Panc1 (cell line): ENCODE measurements at regions not wholly inside any gene's neighbourhood (a gene's known extent, or its start where the extent isn't known, plus 50 kb on each side); places are given as distances from the start of the nearest gene placed in this dataset.

Experiments used
- POLR2AphosphoS5 ChIP-seq: IDR thresholded peaks from 2 replicates; pipeline ENCODE4 v1.6.1; 2012; ENCODE audit warnings: mild to moderate bottlenecking, low read depth, low read length, moderate library complexity
- SIN3A ChIP-seq: IDR thresholded peaks from 2 replicates; pipeline ENCODE4 v1.6.1; 2012; ENCODE audit warnings: low read depth, mild to moderate bottlenecking, low read length, moderate library complexity, borderline replicate concordance; ENCODE audit not compliant: insufficient read depth
- TCF7L2 ChIP-seq: IDR thresholded peaks from 2 replicates; pipeline ENCODE4 v1.6.1; 2011; ENCODE audit warnings: mild to moderate bottlenecking, low read depth, low read length, inconsistent platforms
- TF ChIP-seq, protein P1 (sequence below): fragments of 450-650 bp; IDR thresholded peaks from 2 replicates; pipeline ENCODE4 v1.5.1; 2017; ENCODE audit warnings: mild to moderate bottlenecking
- TF ChIP-seq, protein P2 (sequence below), 2 experiments: IDR thresholded peaks; 2 replicates each; pipeline ENCODE4 v1.6.1; 2011 to 2012; ENCODE audit warnings: low read depth in 2 of 2, control low read depth in 1 of 2, low read length in 1 of 2, mild to moderate bottlenecking in 1 of 2, moderate library complexity in 1 of 2; ENCODE audit not compliant: insufficient read depth in 1 of 2

DNA sequence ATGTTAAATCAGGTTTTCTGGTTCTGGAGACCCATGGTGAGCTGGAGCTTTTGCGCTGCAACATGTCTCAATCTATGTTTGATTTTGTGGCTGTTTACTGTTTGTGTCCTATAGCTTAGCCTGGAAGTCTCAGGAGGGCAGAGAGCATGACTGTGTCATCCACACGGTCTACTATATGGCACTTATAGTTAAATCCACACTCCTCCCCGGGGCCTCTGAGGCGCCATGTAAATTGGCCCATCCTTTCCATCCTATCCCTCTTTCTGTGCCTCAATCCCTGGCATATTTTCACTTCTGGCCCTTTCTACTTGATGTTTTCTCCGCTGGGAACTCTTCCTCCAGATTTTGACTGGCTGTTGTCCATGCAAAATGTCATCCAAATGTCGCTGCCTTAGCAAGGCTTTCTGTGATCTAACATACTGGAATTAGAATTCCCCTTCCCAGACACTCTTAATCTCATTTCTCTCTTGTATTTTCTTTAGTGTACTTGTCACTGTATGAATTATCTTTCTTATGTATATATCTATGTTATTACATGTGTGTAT, 560.8 kb upstream of the RGMA start:
- TF ChIP-seq, protein P1, sequence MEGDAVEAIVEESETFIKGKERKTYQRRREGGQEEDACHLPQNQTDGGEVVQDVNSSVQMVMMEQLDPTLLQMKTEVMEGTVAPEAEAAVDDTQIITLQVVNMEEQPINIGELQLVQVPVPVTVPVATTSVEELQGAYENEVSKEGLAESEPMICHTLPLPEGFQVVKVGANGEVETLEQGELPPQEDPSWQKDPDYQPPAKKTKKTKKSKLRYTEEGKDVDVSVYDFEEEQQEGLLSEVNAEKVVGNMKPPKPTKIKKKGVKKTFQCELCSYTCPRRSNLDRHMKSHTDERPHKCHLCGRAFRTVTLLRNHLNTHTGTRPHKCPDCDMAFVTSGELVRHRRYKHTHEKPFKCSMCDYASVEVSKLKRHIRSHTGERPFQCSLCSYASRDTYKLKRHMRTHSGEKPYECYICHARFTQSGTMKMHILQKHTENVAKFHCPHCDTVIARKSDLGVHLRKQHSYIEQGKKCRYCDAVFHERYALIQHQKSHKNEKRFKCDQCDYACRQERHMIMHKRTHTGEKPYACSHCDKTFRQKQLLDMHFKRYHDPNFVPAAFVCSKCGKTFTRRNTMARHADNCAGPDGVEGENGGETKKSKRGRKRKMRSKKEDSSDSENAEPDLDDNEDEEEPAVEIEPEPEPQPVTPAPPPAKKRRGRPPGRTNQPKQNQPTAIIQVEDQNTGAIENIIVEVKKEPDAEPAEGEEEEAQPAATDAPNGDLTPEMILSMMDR: no peak
- TF ChIP-seq SIN3A: no peak
- no peak for TF ChIP-seq POLR2AphosphoS5
- TF ChIP-seq, protein P2, sequence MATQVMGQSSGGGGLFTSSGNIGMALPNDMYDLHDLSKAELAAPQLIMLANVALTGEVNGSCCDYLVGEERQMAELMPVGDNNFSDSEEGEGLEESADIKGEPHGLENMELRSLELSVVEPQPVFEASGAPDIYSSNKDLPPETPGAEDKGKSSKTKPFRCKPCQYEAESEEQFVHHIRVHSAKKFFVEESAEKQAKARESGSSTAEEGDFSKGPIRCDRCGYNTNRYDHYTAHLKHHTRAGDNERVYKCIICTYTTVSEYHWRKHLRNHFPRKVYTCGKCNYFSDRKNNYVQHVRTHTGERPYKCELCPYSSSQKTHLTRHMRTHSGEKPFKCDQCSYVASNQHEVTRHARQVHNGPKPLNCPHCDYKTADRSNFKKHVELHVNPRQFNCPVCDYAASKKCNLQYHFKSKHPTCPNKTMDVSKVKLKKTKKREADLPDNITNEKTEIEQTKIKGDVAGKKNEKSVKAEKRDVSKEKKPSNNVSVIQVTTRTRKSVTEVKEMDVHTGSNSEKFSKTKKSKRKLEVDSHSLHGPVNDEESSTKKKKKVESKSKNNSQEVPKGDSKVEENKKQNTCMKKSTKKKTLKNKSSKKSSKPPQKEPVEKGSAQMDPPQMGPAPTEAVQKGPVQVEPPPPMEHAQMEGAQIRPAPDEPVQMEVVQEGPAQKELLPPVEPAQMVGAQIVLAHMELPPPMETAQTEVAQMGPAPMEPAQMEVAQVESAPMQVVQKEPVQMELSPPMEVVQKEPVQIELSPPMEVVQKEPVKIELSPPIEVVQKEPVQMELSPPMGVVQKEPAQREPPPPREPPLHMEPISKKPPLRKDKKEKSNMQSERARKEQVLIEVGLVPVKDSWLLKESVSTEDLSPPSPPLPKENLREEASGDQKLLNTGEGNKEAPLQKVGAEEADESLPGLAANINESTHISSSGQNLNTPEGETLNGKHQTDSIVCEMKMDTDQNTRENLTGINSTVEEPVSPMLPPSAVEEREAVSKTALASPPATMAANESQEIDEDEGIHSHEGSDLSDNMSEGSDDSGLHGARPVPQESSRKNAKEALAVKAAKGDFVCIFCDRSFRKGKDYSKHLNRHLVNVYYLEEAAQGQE (IDR thresholded peaks at IDR 0.05; ENCODE audit: insufficient read depth in 1 of 2, low read depth in 2 of 2, low read length in 1 of 2): no peak
- TF ChIP-seq TCF7L2: no peak
